ENCODE measurements at regions not wholly inside any gene's neighbourhood (a gene's known extent, or its start where the extent isn't known, plus 50 kb on each side); places are given as distances from the start of the nearest gene placed in this dataset.

DNA sequence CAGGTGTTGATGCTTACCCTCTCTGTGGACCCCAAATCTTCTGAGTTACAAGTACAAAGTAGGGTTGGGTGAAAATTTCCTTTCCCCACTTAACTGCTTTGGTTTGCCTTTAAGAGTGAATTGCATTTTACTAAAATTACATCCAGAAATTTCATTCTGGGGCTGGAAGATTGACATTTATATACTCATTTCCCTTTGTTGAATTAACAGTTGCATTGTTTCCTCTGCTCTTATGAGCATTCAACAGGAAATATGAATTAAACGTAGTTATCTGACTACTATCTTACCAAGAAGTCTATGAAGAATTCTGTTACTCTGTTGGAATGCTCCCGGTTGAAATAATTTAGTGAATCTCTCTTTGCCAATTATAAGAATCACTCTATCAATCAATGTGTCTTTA is 1231.1 kb upstream of the NXPH2 start:
- DNase-seq (ENCODE audit: low read depth): no peak

DNA sequence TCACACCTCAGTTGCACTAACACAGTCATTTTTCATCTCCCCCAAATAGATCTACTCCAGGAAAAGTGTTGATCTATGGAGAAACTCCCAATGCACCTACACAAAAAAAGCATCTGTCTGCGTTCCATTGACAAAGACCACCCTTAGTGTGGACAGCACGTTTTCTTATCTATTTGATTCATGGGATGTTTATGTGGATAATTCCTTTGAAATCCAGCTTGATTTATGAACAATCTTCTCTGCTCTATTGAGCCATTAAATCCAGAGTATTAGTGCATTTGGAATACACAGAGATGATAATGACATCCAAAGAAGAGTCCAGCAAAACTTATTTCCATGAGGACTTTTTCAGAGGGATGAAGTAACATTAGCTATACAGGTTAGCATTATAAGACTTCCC is 1221.9 kb upstream of the NXPH2 start:
- no peak overlapping the region for H3K4me3 ChIP-seq (ENCODE audit: low read depth, low read length)
- DNase-seq (ENCODE audit: low read depth): no peak
- TF ChIP-seq, protein P1, sequence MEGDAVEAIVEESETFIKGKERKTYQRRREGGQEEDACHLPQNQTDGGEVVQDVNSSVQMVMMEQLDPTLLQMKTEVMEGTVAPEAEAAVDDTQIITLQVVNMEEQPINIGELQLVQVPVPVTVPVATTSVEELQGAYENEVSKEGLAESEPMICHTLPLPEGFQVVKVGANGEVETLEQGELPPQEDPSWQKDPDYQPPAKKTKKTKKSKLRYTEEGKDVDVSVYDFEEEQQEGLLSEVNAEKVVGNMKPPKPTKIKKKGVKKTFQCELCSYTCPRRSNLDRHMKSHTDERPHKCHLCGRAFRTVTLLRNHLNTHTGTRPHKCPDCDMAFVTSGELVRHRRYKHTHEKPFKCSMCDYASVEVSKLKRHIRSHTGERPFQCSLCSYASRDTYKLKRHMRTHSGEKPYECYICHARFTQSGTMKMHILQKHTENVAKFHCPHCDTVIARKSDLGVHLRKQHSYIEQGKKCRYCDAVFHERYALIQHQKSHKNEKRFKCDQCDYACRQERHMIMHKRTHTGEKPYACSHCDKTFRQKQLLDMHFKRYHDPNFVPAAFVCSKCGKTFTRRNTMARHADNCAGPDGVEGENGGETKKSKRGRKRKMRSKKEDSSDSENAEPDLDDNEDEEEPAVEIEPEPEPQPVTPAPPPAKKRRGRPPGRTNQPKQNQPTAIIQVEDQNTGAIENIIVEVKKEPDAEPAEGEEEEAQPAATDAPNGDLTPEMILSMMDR (IDR thresholded peaks at IDR 0.05; ENCODE audit: insufficient read depth, low read depth, low read length): no peak

More for the DNA sequence above, 1231.1 kb upstream of the NXPH2 start:
- no peak overlapping the region for H3K4me3 ChIP-seq (ENCODE audit: low read depth, low read length)
- TF ChIP-seq, protein P1 (IDR thresholded peaks at IDR 0.05; ENCODE audit: insufficient read depth, low read depth, low read length): no peak

DNA sequence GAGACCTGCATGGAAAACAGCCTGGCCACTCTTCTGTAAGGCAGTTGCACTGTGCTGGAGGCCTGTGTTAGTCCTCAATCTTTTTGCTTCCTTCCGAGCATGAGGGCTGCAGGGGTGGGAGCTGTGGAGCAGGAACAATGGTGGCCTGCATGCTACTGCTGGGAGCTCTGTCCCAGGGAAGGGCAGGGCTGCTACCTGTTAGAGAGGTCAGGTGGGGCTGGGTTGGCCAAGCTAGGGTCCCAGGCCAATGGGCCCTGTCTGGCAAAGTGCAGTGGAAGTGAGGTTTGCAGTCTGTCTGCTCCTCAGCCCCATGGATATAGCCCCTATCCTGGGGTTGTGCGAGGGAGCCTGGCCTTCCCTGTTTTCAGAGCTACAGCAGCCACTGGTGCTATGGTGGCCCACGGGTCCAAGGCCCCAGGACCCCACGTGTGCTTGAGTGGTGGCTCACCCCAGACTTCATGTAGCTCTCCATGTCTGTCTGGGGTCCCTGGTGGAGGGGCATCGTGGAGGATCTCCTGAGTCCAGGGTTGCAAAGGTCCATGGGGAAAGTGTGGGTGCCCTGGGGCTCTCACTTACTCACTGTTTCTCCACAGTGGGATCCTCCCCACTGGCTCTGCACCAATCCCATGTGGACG is 1212.6 kb upstream of the NXPH2 start:
- TF ChIP-seq, protein P1 (IDR thresholded peaks at IDR 0.05; ENCODE audit: insufficient read depth, low read depth, low read length): no peak
- DNase-seq (ENCODE audit: low read depth): no peak
- H3K4me3 ChIP-seq (ENCODE audit: low read depth, low read length): no peak overlapping the region

DNA sequence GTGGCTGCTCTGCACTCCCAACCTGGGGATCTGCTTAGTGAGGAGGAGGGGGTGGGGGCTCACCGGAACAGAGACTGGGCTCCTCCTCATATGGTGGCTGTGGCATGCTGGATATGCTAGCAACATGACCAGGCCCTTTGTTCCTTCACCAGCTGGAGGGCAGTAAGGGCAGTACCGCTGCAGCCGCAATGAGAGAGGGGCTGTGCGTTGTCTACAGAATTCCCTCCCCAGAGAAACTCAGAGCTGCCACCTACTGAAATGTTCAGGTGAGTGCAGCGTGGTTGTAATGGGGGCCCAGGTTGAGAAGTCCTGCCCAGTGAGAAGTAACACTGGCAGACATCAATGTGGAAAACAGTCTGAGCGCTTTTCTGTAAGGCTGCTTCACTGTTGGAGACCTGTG is 1211.9 kb upstream of the NXPH2 start:
- no peak overlapping the region for H3K4me3 ChIP-seq (ENCODE audit: low read depth, low read length)
- TF ChIP-seq, protein P1 (IDR thresholded peaks at IDR 0.05; ENCODE audit: insufficient read depth, low read depth, low read length): no peak
- DNase-seq (ENCODE audit: low read depth): no peak

DNA sequence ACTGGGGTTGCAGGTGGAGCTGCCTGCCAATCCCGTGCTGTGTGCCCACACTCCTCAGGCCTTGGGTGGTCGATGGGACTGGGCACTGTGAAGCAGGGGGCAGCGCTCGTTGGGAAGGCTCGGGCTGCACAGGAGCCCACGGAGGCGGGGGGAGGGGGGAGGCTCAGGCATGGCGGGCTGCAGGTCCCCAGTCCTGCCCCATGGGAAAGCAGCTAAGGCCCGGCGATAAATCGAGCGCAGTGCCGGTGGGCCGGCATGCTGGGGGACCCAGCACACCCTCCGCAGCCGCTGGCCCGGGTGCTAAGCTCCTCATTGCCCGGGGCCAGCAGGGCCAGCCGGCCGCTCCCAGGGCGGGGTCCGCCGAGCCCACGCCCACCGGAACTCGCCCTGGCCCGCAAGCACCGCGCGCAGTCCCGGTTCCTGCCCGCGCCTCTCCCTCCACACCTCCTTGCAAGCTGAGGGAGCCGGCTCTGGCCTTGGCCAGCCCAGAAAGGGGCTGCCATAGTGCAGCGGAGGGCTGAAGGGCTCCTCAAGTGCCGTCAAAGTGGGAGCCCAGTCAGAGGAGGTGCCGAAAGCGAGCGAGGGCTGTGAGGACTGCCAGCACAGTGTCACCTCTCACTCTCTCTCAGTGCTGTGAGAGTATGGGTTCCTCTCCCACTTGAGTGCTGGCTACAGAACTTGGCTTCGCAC is 1210.6 kb upstream of the NXPH2 start:
- DNase-seq (ENCODE audit: low read depth): no peak
- no peak overlapping the region for H3K4me3 ChIP-seq (ENCODE audit: low read depth, low read length)
- TF ChIP-seq, protein P1 (IDR thresholded peaks at IDR 0.05; ENCODE audit: insufficient read depth, low read depth, low read length): no peak

DNA sequence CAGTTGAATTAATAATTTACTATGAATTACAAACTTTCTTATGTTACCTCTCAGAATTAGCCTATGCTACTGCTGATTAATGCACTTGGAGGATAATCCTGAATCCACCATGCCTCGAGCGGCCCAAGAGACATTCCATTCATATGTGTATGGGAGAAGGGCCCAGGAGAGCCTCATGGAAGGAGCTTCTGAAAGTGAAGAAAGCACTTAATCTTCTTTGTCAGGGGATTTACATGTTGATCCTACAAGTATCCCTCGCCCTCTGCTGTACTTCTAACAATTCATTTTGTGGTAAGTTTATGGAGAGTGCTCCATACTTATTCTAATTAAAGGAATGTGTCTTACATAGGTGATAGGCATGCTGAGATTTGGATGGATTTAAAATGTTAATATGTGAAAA is 1189.1 kb upstream of the NXPH2 start:
- TF ChIP-seq, protein P1 (IDR thresholded peaks at IDR 0.05; ENCODE audit: insufficient read depth, low read depth, low read length): no peak
- no peak for DNase-seq (ENCODE audit: low read depth)

More for the DNA sequence above, 1189.1 kb upstream of the NXPH2 start:
- no peak overlapping the region for H3K4me3 ChIP-seq (ENCODE audit: low read depth, low read length)
